ENCODE measurements at regions not wholly inside any gene's neighbourhood (a gene's known extent, or its start where the extent isn't known, plus 50 kb on each side); places are given as distances from the start of the nearest gene placed in this dataset.
A peak's percentile ranks its signal among the peaks of the same experiment; 100 is the strongest.

DNA sequence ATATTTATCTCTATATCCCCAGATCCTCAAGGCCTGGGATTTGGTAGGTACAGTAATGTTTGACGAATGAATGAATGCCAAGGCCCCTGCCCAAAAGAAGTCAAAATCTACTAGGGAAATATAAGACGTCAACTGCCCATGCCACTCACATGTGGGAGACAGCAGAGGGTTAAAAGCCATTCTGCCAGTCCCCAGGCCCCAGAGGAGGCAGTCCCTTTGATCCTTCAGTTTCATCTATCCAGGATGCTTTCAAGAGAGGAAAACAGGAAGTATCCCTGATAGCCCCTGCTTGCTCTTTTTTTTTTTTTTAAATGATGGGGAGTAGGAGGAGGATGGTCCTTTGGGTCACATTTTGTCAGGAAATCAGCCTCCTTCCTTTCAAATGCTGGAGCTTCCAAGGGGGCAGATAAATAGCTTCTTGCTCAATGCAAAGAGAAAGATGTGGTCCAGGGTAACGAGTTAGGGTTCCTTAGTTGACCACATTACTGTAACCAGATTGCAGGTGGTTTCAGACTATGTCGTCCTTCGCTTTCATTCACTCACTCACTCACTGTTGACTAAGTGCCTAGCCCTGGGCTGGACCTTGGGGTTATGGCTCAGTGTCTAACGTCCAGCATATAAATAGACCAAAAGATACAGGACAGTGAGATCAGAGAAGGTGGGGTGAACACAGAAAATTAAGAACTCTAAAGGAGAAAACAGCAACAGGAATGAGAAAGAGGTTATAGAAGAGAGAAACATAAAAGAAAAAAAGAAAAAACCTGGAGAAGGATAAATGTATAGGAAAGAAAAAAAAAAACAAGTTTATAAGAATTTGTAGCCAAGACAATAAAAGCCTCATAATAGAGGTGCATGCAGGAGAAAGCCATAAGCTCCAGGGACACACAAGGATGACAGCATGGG, 64.6 kb upstream of the PIM1 start:
- intact Hi-C loops (cut with DNase I): no loop called here
- WGBS: 89% methylated on average over 6 of the region's 6 CpGs

DNA sequence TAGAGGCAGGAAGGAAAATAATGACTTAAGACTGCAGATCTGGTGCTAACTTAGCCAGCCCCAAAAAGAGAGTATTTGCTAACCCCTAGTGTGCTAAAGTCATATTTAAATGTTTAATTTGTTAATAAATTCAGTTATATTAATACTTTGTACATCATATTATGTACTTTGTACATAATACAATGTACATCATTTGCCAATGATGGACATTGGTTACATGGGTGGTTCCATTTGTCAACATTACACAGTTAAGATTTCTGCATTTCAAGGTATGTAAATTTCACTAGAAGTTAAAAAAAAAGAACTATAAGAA, 63.9 kb upstream of the PIM1 start:
- DNase-seq (ENCODE audit: low spot score): no peak
- intact Hi-C loops (cut with DNase I): no loop called here
- peaks cover 15% of the 10 kb centered on the region for H3K4me1 ChIP-seq (replicated peaks)

More for the DNA sequence above, 64.6 kb upstream of the PIM1 start:
- TF ChIP-seq, protein P1, sequence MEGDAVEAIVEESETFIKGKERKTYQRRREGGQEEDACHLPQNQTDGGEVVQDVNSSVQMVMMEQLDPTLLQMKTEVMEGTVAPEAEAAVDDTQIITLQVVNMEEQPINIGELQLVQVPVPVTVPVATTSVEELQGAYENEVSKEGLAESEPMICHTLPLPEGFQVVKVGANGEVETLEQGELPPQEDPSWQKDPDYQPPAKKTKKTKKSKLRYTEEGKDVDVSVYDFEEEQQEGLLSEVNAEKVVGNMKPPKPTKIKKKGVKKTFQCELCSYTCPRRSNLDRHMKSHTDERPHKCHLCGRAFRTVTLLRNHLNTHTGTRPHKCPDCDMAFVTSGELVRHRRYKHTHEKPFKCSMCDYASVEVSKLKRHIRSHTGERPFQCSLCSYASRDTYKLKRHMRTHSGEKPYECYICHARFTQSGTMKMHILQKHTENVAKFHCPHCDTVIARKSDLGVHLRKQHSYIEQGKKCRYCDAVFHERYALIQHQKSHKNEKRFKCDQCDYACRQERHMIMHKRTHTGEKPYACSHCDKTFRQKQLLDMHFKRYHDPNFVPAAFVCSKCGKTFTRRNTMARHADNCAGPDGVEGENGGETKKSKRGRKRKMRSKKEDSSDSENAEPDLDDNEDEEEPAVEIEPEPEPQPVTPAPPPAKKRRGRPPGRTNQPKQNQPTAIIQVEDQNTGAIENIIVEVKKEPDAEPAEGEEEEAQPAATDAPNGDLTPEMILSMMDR (IDR thresholded peaks at IDR 0.05): no peak
- no peak for TF ChIP-seq POLR2A (IDR thresholded peaks at IDR 0.05)
- no peak for TF ChIP-seq POLR2AphosphoS5 (IDR thresholded peaks at IDR 0.05)
- Histone ChIP-seq H3K9me3 (no peaks in the 10 kb centered on the region), H3K27me3 (replicated peaks; ENCODE audit: insufficient read depth) (no peaks in the 10 kb centered on the region), H3K4me1 (replicated peaks) (peaks cover 15% of the 10 kb centered on the region), H3K4me3 (no peak overlapping the region), H3K27ac (no peak overlapping the region), H3K36me3 (no peaks in the 10 kb centered on the region)
- no peak for DNase-seq (ENCODE audit: low spot score)

DNA sequence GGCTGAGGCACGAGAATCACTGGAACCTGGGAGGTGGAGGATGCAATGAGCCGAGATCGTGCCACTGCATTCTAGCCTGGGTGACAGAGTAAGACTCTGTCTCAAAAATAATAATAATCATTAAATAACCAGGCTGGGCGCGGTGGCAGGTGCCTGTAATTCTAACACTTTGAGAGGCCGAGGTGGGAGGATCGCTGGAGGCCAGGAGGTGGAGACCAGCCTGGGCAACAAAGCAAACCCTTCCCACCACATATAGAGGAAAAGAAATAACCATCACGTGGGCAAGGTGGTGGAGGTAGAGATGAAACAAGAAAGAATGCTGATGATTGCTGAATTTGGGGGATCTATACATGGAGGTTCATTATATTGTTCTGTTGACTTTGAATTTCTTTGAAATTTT, 63.4 kb upstream of the PIM1 start:
- Histone ChIP-seq H3K36me3 (no peaks in the 10 kb centered on the region), H3K4me1 (replicated peaks) (peaks cover 15% of the 10 kb centered on the region), H3K4me3 (no peak overlapping the region), H3K27ac (no peak overlapping the region), H3K27me3 (replicated peaks; ENCODE audit: insufficient read depth) (no peaks in the 10 kb centered on the region), H3K9me3 (no peaks in the 10 kb centered on the region)
- TF ChIP-seq, protein P1 (IDR thresholded peaks at IDR 0.05): no peak
- TF ChIP-seq POLR2AphosphoS5 (IDR thresholded peaks at IDR 0.05) (no peak), POLR2A (IDR thresholded peaks at IDR 0.05) (no peak)
- 95% methylated on average over 8 of the region's 8 CpGs for WGBS
- intact Hi-C loops (cut with DNase I): no loop called here
- DNase-seq (ENCODE audit: low spot score): no peak

More for the DNA sequence above, 63.9 kb upstream of the PIM1 start:
- TF ChIP-seq POLR2A (IDR thresholded peaks at IDR 0.05) (no peak), POLR2AphosphoS5 (IDR thresholded peaks at IDR 0.05) (no peak)
- TF ChIP-seq, protein P1 (IDR thresholded peaks at IDR 0.05): no peak
- Histone ChIP-seq H3K27me3 (replicated peaks; ENCODE audit: insufficient read depth) (no peaks in the 10 kb centered on the region), H3K4me3 (no peak overlapping the region), H3K9me3 (no peaks in the 10 kb centered on the region), H3K36me3 (no peaks in the 10 kb centered on the region), H3K27ac (no peak overlapping the region)

DNA sequence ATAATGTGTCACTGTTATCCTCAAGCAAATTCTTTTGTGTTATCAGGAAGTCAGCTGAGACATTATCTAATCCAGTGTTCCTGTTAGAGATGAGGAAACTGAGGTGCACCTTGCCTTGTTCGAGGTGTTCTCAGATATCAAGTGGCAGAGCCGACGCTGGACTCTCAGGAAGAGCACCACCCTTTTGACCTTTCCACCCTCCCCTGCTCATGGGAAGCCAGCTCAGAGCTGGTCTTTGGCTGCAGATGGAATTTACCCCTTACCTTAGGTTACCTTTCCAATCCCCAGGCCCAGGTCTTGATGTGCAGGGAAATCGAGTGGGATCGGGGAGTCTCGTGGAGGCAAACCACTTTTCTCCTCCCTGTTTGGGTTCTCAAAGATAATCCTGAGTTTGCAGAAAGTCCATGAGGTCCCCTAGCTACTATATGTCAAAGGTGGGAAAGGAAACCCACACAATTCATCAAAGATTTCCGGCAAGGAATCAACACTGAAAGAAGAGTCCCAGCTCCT, 62.9 kb upstream of the PIM1 start:
- Histone ChIP-seq H3K36me3 (no peaks in the 10 kb centered on the region), H3K27me3 (replicated peaks; ENCODE audit: insufficient read depth) (no peaks in the 10 kb centered on the region), H3K27ac (no peak overlapping the region), H3K4me3 (no peak overlapping the region), H3K4me1 (replicated peaks) (peaks cover 15% of the 10 kb centered on the region), H3K9me3 (no peaks in the 10 kb centered on the region)
- intact Hi-C loops (cut with DNase I): no loop called here
- no peak for TF ChIP-seq POLR2AphosphoS5 (IDR thresholded peaks at IDR 0.05)
- 90% methylated on average over 7 of the region's 7 CpGs for WGBS
- DNase-seq (ENCODE audit: low spot score): no peak

DNA sequence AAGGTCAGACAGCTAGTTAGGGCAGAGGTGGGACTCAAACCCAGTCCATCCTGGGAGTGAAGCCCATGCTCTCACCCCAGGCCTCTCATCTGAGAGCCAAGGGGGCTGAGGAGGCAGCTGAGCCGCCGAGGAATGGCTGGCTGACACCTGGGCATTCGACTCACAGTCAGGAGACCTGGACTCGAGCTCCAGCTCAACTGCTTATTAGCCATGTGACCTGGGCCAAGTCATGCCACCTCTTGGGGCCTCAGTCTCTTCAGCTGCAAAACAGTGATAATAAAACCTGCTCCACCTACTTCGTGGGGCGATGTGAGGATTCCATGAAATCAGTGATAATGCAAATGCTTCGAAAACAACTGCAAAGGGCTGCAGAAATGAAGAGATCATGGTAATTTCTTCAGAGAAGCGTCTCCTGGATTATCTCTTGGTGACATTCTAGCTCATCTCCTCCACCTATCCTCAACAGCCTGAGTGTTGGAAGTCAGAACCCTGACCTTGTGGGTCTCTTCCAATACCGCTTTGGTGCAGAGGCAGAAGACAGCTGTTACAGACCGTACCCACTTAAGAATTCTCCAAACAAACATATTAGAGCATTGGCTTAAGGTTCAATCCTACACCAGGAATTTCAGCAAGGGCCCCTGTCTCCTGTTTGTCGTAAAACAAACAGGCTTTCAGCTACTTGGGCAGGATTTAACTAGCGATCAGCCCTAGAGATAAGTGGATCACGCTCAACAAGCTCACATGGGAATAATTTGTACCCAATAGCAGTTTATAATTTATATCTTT, 60.0 kb upstream of the PIM1 start:
- Histone ChIP-seq H3K27me3 (replicated peaks; ENCODE audit: insufficient read depth) (no peaks in the 10 kb centered on the region), H3K4me3 (no peak overlapping the region), H3K9me3 (no peaks in the 10 kb centered on the region), H3K36me3 (no peaks in the 10 kb centered on the region), H3K4me1 (replicated peaks) (no peaks in the 10 kb centered on the region), H3K27ac (peak overlapping the region; percentile 53 to 68)
- 41% methylated on average over 13 of the region's 13 CpGs for WGBS
- DNase-seq (ENCODE audit: low spot score): no peak
- TF ChIP-seq POLR2AphosphoS5 (IDR thresholded peaks at IDR 0.05): peak; percentile 66
- TF ChIP-seq, protein P1 (IDR thresholded peaks at IDR 0.05): no peak
- intact Hi-C loops (cut with DNase I): no loop called here
